HG03025 (cell line): ENCODE measurements at regions not wholly inside any gene's neighbourhood (a gene's known extent, or its start where the extent isn't known, plus 50 kb on each side); places are given as distances from the start of the nearest gene placed in this dataset.

Experiments used
- ATAC-seq: cut with Tn5 transposase; IDR thresholded peaks from one replicate; pipeline ENCODE4 v1.9.1; 2021; ENCODE audit warnings: mild to moderate bottlenecking, moderate library complexity; ENCODE audit not compliant: unreplicated experiment, low FRiP score

GRCh38 chr2:160908157-160908556 lies 252.1 kb upstream of the TANK start:
- ATAC-seq, result no peak

- ATAC-seq, result no peak
These were observed 250.4 kb upstream of the TANK start for GRCh38 chr2:160909781-160910242.

GRCh38 chr2:160910681-160911080 lies 249.5 kb upstream of the TANK start:
- ATAC-seq, result no peak

GRCh38 chr2:160911258-160911657 lies 249.0 kb upstream of the TANK start:
- no peak for ATAC-seq

- ATAC-seq, result no peak
These were observed 248.0 kb upstream of the TANK start for GRCh38 chr2:160912276-160912675.

- ATAC-seq, result no peak
These were observed 246.9 kb upstream of the TANK start for GRCh38 chr2:160913323-160913722.

GRCh38 chr2:160914217-160914616 lies 246.0 kb upstream of the TANK start:
- no peak for ATAC-seq

- ATAC-seq, result no peak
These were observed 243.9 kb upstream of the TANK start for GRCh38 chr2:160916300-160916699.

GRCh38 chr2:160917850-160918249 lies 242.4 kb upstream of the TANK start:
- ATAC-seq, result no peak

- ATAC-seq, result no peak
These were observed 242.0 kb upstream of the TANK start for GRCh38 chr2:160918258-160918657.

GRCh38 chr2:160918906-160919503 lies 241.2 kb upstream of the TANK start:
- ATAC-seq, result no peak

- no peak for ATAC-seq
These were observed 240.2 kb upstream of the TANK start for GRCh38 chr2:160920061-160920460.

- ATAC-seq, result no peak
These were observed 239.4 kb upstream of the TANK start for GRCh38 chr2:160920791-160921303.

GRCh38 chr2:160921386-160921964 lies 238.8 kb upstream of the TANK start:
- ATAC-seq, result no peak

- no peak for ATAC-seq
These were observed 235.3 kb upstream of the TANK start for GRCh38 chr2:160924936-160925353.

- ATAC-seq, result no peak
These were observed 234.3 kb upstream of the TANK start for GRCh38 chr2:160925956-160926355.

- ATAC-seq, result no peak
These were observed 232.9 kb upstream of the TANK start for GRCh38 chr2:160927324-160927723.

GRCh38 chr2:160928854-160929301 lies 231.3 kb upstream of the TANK start:
- no peak for ATAC-seq

GRCh38 chr2:160931531-160931930 lies 228.7 kb upstream of the TANK start:
- no peak for ATAC-seq

GRCh38 chr2:160932960-160933359 lies 227.3 kb upstream of the TANK start:
- ATAC-seq, result no peak

- ATAC-seq, result no peak
These were observed 226.0 kb upstream of the TANK start for GRCh38 chr2:160934263-160934662.

GRCh38 chr2:160934991-160935390 lies 225.2 kb upstream of the TANK start:
- no peak for ATAC-seq
